Right atrium auricular region (tissue), 2 donors: ENCODE measurements at regions not wholly inside any gene's neighbourhood (a gene's known extent, or its start where the extent isn't known, plus 50 kb on each side); places are given as distances from the start of the nearest gene placed in this dataset.

Experiments used
- DNase-seq: peaks from one replicate; pipeline ENCODE4 v3.0.0-alpha.2; 2019; ENCODE audit warnings: low spot score
- H3K27ac ChIP-seq, 2 donors: fragments of 200-600 bp; sonication (generic); 1 replicate in 1 of 2; 2 replicates in 1 of 2; pipeline ENCODE4 v1.5.1; 2016 to 2019
- H3K27me3 ChIP-seq, 2 donors: fragments of 200-600 bp; sonication (generic); one replicate each; pipeline versions ENCODE4 v1.5.1 to v1.6.0; 2017 to 2019
- H3K36me3 ChIP-seq: fragments of 200-600 bp; sonication (generic); one replicate; pipeline ENCODE4 v1.5.1; 2016
- H3K4me1 ChIP-seq, 2 donors: fragments of 200-600 bp; sonication (generic); one replicate each; pipeline versions ENCODE4 v1.5.1 to v1.6.0; 2017 to 2019
- H3K4me3 ChIP-seq, 2 donors: fragments of 200-600 bp; sonication (generic); 1 replicate in 1 of 2; 2 replicates in 1 of 2; pipeline ENCODE4 v1.5.1; 2017 to 2019; ENCODE audit warnings: mild to moderate bottlenecking in 1 of 2, moderate library complexity in 1 of 2
- H3K9me3 ChIP-seq, 2 donors: fragments of 200-600 bp; sonication (generic); one replicate each; pipeline ENCODE4 v1.5.1; 2019
- CTCF ChIP-seq, 2 donors: fragments of 200-600 bp; sonication (generic); IDR thresholded peaks; one replicate each; pipeline ENCODE4 v1.5.1; 2019; ENCODE audit warnings: antibody characterized with exemption in 2 of 2

GRCh38 chr17:73718362-73718761 lies 74.1 kb upstream of the SDK2 start:
- no peaks in the 10 kb centered on the region for H3K36me3 ChIP-seq
- no peak overlapping the region for H3K27ac ChIP-seq
- DNase-seq: no peak
- no peak for TF ChIP-seq CTCF (IDR thresholded peaks at IDR 0.05)
- peaks cover 0 to 14% of the 10 kb centered on the region in 2 donors for H3K4me1 ChIP-seq
- H3K9me3 ChIP-seq: no peaks in the 10 kb centered on the region
- H3K4me3 ChIP-seq: no peak overlapping the region
- no peaks in the 10 kb centered on the region for H3K27me3 ChIP-seq

DNA sequence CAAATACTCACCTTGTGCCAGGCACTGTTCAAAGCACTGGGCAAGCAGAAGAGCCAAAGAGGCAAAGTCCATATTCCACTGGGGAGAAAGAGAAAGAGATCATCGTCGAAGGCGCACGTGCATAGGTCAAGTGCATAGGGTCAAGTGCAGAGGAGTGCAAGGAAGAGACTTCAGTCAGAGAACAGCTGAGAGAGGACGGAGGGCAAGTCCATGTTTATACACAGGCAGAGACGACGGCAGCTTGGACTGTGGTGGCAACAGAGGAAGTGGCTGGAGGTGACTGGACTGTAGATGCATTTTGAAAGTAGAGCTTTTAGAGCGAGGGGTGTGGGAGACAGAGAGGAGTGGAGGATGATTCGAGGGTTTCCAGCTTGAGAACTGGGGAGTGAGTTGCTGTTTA lies 74.7 kb upstream of the SDK2 start:
- DNase-seq: no peak
- Histone ChIP-seq H3K36me3 (no peaks in the 10 kb centered on the region), H3K4me3 (no peak overlapping the region), H3K27me3 (no peaks in the 10 kb centered on the region), H3K9me3 (no peaks in the 10 kb centered on the region), H3K4me1 (peaks cover 0 to 14% of the 10 kb centered on the region in 2 donors), H3K27ac (no peak overlapping the region)
- no peak for TF ChIP-seq CTCF (IDR thresholded peaks at IDR 0.05)

GRCh38 chr17:73719588-73720071 lies 75.4 kb upstream of the SDK2 start:
- Histone ChIP-seq H3K27me3 (no peaks in the 10 kb centered on the region), H3K36me3 (no peaks in the 10 kb centered on the region), H3K27ac (no peak overlapping the region), H3K9me3 (no peaks in the 10 kb centered on the region), H3K4me3 (no peak overlapping the region), H3K4me1 (peaks cover 0 to 14% of the 10 kb centered on the region in 2 donors)
- DNase-seq: no peak
- no peak for TF ChIP-seq CTCF (IDR thresholded peaks at IDR 0.05)

GRCh38 chr17:73720187-73720834 lies 76.1 kb upstream of the SDK2 start:
- Histone ChIP-seq H3K27me3 (no peaks in the 10 kb centered on the region), H3K27ac (no peak overlapping the region), H3K4me3 (no peak overlapping the region), H3K36me3 (no peaks in the 10 kb centered on the region), H3K9me3 (no peaks in the 10 kb centered on the region), H3K4me1 (peaks cover 0 to 14% of the 10 kb centered on the region in 2 donors)
- no peak for DNase-seq
- no peak for TF ChIP-seq CTCF (IDR thresholded peaks at IDR 0.05)

- TF ChIP-seq CTCF (IDR thresholded peaks at IDR 0.05): no peak
- Histone ChIP-seq H3K36me3 (no peaks in the 10 kb centered on the region), H3K9me3 (no peaks in the 10 kb centered on the region), H3K4me3 (no peak overlapping the region), H3K27ac (no peak overlapping the region), H3K4me1 (peaks cover 0 to 14% of the 10 kb centered on the region in 2 donors), H3K27me3 (no peaks in the 10 kb centered on the region)
- no peak for DNase-seq
Measured at GRCh38 chr17:73722165-73722564, 77.9 kb upstream of the SDK2 start.

GRCh38 chr17:73723317-73723716 lies 79.1 kb upstream of the SDK2 start:
- Histone ChIP-seq H3K9me3 (no peaks in the 10 kb centered on the region), H3K27ac (no peak overlapping the region), H3K36me3 (no peaks in the 10 kb centered on the region), H3K4me1 (peaks cover 0 to 14% of the 10 kb centered on the region in 2 donors), H3K27me3 (no peaks in the 10 kb centered on the region), H3K4me3 (no peak overlapping the region)
- no peak for DNase-seq
- TF ChIP-seq CTCF (IDR thresholded peaks at IDR 0.05): no peak
